ENCODE measurements at regions not wholly inside any gene's neighbourhood (a gene's known extent, or its start where the extent isn't known, plus 50 kb on each side); places are given as distances from the start of the nearest gene placed in this dataset.

DNA sequence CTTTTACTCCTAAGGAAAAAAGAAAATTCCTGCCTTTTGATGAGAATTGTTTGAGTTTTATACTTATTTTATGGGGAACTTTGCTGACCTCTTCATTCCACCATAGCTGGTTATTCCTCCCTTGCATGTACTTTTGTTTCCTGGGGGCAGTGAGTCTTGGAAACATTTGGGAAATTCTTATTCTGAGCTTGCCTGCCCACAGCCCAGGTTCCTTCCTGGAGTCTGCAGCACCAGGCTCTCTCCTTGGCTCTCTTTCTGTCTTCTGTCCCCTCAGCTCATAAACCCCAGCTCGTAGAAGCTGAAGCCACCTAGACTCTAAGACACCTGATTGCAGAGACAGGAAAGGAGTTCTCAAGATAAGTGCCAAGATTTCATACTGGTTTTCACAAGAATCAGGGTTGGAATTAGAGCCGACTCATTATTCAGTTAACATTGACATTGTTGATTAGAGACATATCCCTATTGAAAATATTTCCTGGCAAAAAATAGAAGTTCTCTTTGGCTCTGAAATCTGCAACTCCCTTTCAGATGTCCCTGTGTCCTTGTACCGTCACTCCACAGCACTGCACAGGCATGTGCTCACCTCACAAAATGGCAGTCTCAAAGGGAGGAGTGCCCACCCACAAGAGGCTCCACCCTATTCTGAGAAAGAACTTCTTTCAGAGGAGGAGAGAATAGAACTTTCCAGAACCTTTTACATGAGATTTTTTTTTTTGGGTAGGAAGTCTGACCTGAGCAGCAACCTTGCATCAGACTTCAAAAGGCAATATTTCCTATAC, 67.8 kb upstream of the PRSS1 start:
- BruUV-seq (replicated peaks): no TSS peak
- H3K4me3 ChIP-seq (replicated peaks in 1 of 2; ENCODE audit: low read depth in 1 of 2, low read length in 2 of 2): no peak overlapping the region
- H3K36me3 ChIP-seq (ENCODE audit: control insufficient read depth in 1 of 2, insufficient read depth in 2 of 2, low read length in 2 of 2): no peaks in the 10 kb centered on the region
- no peak for ATAC-seq
- RAD21 ChIA-PET (ENCODE audit: low non-redundant PET in 1 of 2, low total read pairs in 2 of 2, uncharacterized antibody in 2 of 2, unreplicated experiment in 2 of 2): no interaction called here
- H2AFZ ChIP-seq (ENCODE audit: low read depth, low read length, poor library complexity, severe bottlenecking): no peak overlapping the region
- H3K4me1 ChIP-seq (ENCODE audit: control insufficient read depth in 1 of 2, insufficient read depth in 2 of 2, low read length in 2 of 2): no peaks in the 10 kb centered on the region
- DNase-seq (ENCODE audit: low read depth, low spot score): no peak
- H3K9ac ChIP-seq (ENCODE audit: low read length): no peak overlapping the region
- no peaks in the 10 kb centered on the region for H3K9me3 ChIP-seq (ENCODE audit: control insufficient read depth in 1 of 2, insufficient read depth in 1 of 2, low read depth in 1 of 2, low read length in 2 of 2)
- TF ChIP-seq, protein P1, sequence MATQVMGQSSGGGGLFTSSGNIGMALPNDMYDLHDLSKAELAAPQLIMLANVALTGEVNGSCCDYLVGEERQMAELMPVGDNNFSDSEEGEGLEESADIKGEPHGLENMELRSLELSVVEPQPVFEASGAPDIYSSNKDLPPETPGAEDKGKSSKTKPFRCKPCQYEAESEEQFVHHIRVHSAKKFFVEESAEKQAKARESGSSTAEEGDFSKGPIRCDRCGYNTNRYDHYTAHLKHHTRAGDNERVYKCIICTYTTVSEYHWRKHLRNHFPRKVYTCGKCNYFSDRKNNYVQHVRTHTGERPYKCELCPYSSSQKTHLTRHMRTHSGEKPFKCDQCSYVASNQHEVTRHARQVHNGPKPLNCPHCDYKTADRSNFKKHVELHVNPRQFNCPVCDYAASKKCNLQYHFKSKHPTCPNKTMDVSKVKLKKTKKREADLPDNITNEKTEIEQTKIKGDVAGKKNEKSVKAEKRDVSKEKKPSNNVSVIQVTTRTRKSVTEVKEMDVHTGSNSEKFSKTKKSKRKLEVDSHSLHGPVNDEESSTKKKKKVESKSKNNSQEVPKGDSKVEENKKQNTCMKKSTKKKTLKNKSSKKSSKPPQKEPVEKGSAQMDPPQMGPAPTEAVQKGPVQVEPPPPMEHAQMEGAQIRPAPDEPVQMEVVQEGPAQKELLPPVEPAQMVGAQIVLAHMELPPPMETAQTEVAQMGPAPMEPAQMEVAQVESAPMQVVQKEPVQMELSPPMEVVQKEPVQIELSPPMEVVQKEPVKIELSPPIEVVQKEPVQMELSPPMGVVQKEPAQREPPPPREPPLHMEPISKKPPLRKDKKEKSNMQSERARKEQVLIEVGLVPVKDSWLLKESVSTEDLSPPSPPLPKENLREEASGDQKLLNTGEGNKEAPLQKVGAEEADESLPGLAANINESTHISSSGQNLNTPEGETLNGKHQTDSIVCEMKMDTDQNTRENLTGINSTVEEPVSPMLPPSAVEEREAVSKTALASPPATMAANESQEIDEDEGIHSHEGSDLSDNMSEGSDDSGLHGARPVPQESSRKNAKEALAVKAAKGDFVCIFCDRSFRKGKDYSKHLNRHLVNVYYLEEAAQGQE (IDR thresholded peaks at IDR 0.05; ENCODE audit: low read depth): no peak
- TF ChIP-seq EZH2phosphoT487 (IDR thresholded peaks at IDR 0.05; ENCODE audit: borderline replicate concordance): no peak
- TF ChIP-seq, protein P2, sequence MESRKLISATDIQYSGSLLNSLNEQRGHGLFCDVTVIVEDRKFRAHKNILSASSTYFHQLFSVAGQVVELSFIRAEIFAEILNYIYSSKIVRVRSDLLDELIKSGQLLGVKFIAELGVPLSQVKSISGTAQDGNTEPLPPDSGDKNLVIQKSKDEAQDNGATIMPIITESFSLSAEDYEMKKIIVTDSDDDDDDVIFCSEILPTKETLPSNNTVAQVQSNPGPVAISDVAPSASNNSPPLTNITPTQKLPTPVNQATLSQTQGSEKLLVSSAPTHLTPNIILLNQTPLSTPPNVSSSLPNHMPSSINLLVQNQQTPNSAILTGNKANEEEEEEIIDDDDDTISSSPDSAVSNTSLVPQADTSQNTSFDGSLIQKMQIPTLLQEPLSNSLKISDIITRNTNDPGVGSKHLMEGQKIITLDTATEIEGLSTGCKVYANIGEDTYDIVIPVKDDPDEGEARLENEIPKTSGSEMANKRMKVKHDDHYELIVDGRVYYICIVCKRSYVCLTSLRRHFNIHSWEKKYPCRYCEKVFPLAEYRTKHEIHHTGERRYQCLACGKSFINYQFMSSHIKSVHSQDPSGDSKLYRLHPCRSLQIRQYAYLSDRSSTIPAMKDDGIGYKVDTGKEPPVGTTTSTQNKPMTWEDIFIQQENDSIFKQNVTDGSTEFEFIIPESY (IDR thresholded peaks at IDR 0.05; ENCODE audit: extremely low read depth, insufficient replicate concordance, low read length): no peak
- no peak for TF ChIP-seq POLR2AphosphoS5 (IDR thresholded peaks at IDR 0.05; ENCODE audit: low read depth, low read length)
- no peak for TF ChIP-seq ELF1 (IDR thresholded peaks at IDR 0.05; ENCODE audit: borderline replicate concordance, low read depth)
- no peak for TF ChIP-seq TCF7L2 (IDR thresholded peaks at IDR 0.05; ENCODE audit: borderline replicate concordance, extremely low read depth, insufficient read depth, insufficient read length)
- TF ChIP-seq, protein P3, sequence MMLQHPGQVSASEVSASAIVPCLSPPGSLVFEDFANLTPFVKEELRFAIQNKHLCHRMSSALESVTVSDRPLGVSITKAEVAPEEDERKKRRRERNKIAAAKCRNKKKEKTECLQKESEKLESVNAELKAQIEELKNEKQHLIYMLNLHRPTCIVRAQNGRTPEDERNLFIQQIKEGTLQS (IDR thresholded peaks at IDR 0.05): no peak
- TF ChIP-seq POLR2A (IDR thresholded peaks at IDR 0.05; ENCODE audit: borderline replicate concordance, extremely low read depth, insufficient read depth, insufficient read length): no peak
- H3K9me2 ChIP-seq (ENCODE audit: insufficient read depth): no peaks in the 10 kb centered on the region
- H4K20me1 ChIP-seq (ENCODE audit: insufficient read depth): no peaks in the 10 kb centered on the region
- CTCF ChIA-PET: interaction anchor here (0.9 kb wide), 2 partner anchors 10 to 102 kb away, joined by 3 read pairs; no protein-coding TSS in a partner anchor
- H3K27ac ChIP-seq (ENCODE audit: low read depth, low read length): no peak overlapping the region
- POLR2A ChIA-PET: no interaction called here
- H3K27me3 ChIP-seq (ENCODE audit: insufficient read depth, low read length): no peaks in the 10 kb centered on the region
- H3K4me2 ChIP-seq (ENCODE audit: low read length): no peak overlapping the region
- H3K79me2 ChIP-seq (ENCODE audit: insufficient read depth, low read length): no peaks in the 10 kb centered on the region
- intact Hi-C loops (cut with micrococcal nuclease): no loop called here

Measured in HCT116 (cell line).